Liver (tissue), 3 donors: ENCODE measurements at regions not wholly inside any gene's neighbourhood (a gene's known extent, or its start where the extent isn't known, plus 50 kb on each side); places are given as distances from the start of the nearest gene placed in this dataset.

Experiments
- EGR1 ChIP-seq, 2 donors: IDR thresholded peaks; 2 replicates each; pipeline ENCODE4 v1.6.1; 2016 to 2018; ENCODE audit warnings: antibody characterized with exemption in 2 of 2, low read depth in 2 of 2
- FOXA2 ChIP-seq: IDR thresholded peaks from 2 replicates; pipeline ENCODE4 v1.6.1; 2016; ENCODE audit warnings: antibody characterized with exemption
- GABPA ChIP-seq, 2 donors: IDR thresholded peaks in 1 of 2; conservative IDR thresholded peaks in 1 of 2; 2 replicates each; pipeline ENCODE4 v1.6.1; 2016; ENCODE audit warnings: antibody characterized with exemption in 2 of 2, mild to moderate bottlenecking in 1 of 2, moderate library complexity in 1 of 2
- JUND ChIP-seq, 2 donors: IDR thresholded peaks; 2 replicates each; pipeline ENCODE4 v1.6.1; 2016; ENCODE audit warnings: antibody characterized with exemption in 2 of 2
- MAX ChIP-seq: IDR thresholded peaks from 2 replicates; pipeline ENCODE4 v1.6.1; 2016; ENCODE audit warnings: antibody characterized with exemption
- RAD21 ChIP-seq, 2 donors: IDR thresholded peaks; 2 replicates each; pipeline ENCODE4 v1.6.1; 2016; ENCODE audit warnings: antibody characterized with exemption in 2 of 2, mild to moderate bottlenecking in 2 of 2
- SP1 ChIP-seq: IDR thresholded peaks from 2 replicates; pipeline ENCODE4 v1.6.1; 2018; ENCODE audit warnings: antibody characterized with exemption, mild to moderate bottlenecking
- TAF1 ChIP-seq: conservative IDR thresholded peaks from 2 replicates; pipeline ENCODE4 v1.6.1; 2016; ENCODE audit warnings: antibody characterized with exemption, mild to moderate bottlenecking
- YY1 ChIP-seq: IDR thresholded peaks from 2 replicates; pipeline ENCODE4 v1.6.1; 2016; ENCODE audit warnings: antibody characterized with exemption, mild to moderate bottlenecking
- TF ChIP-seq, protein P1 (sequence below): fragments of 150-350 bp; IDR thresholded peaks from 2 replicates; pipeline ENCODE4 v1.5.1; 2017; ENCODE audit warnings: improper control_type of control experiment, low read depth, low read length; ENCODE audit not compliant: missing input control
- TF ChIP-seq, protein P2 (sequence below): IDR thresholded peaks from 2 replicates; pipeline ENCODE4 v1.6.1; 2016; ENCODE audit warnings: antibody characterized with exemption
- donor health status: healthy.
- donor health status: healthy.

GRCh38 chr9:81771571-81771970, 82.2 kb upstream of the TLE1 start:
- TF ChIP-seq, protein P1, sequence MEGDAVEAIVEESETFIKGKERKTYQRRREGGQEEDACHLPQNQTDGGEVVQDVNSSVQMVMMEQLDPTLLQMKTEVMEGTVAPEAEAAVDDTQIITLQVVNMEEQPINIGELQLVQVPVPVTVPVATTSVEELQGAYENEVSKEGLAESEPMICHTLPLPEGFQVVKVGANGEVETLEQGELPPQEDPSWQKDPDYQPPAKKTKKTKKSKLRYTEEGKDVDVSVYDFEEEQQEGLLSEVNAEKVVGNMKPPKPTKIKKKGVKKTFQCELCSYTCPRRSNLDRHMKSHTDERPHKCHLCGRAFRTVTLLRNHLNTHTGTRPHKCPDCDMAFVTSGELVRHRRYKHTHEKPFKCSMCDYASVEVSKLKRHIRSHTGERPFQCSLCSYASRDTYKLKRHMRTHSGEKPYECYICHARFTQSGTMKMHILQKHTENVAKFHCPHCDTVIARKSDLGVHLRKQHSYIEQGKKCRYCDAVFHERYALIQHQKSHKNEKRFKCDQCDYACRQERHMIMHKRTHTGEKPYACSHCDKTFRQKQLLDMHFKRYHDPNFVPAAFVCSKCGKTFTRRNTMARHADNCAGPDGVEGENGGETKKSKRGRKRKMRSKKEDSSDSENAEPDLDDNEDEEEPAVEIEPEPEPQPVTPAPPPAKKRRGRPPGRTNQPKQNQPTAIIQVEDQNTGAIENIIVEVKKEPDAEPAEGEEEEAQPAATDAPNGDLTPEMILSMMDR, result no peak
- no peak for TF ChIP-seq GABPA (IDR thresholded peaks at IDR 0.05 in 1 of 2, conservative IDR thresholded peaks at IDR 0.05 in 1 of 2)
- no peak for TF ChIP-seq MAX
- TF ChIP-seq RAD21 (IDR thresholded peaks at IDR 0.05), result no peak
- no peak for TF ChIP-seq TAF1
- no peak for TF ChIP-seq JUND (IDR thresholded peaks at IDR 0.05)
- TF ChIP-seq, protein P2, sequence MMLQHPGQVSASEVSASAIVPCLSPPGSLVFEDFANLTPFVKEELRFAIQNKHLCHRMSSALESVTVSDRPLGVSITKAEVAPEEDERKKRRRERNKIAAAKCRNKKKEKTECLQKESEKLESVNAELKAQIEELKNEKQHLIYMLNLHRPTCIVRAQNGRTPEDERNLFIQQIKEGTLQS, result no peak
- TF ChIP-seq SP1, result no peak
- no peak for TF ChIP-seq FOXA2
- no peak for TF ChIP-seq YY1
- no peak for TF ChIP-seq EGR1 (IDR thresholded peaks at IDR 0.05; ENCODE audit: low read depth in 2 of 2)
